ENCODE measurements at regions not wholly inside any gene's neighbourhood (a gene's known extent, or its start where the extent isn't known, plus 50 kb on each side); places are given as distances from the start of the nearest gene placed in this dataset.

GRCh38 chr11:97956904-97957303 lies 1063.8 kb upstream of the CNTN5 start:
- intact Hi-C loops (cut with micrococcal nuclease; ENCODE audit: unreplicated experiment): no loop called here
- CTCF ChIA-PET: no interaction called here
- no TSS peak for BruUV-seq (replicated peaks)

DNA sequence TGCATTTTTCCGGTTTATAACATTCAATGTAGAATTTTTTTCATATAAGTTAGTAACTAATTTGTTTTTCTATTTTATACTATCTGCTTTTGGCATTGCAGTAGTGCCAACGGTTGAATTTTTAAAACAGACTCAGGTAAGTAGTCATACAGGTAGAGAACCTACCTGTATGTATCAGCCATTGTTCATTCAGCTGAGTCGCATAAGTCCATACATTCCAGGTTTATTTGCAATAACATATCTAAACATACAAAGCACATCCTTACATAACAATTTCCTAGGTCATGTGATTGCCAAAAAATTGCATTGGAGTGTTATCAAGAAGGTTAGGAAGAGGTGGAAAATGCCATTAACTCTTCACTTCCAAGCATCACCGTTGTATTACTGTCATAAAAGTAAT lies 1059.3 kb upstream of the CNTN5 start:
- Histone ChIP-seq H3K4me3 (ENCODE audit: low read depth, low read length, poor library complexity, severe bottlenecking) (no peak overlapping the region), H3K27me3 (replicated peaks; ENCODE audit: insufficient read depth, low read depth, low read length, poor library complexity) (no peaks in the 10 kb centered on the region), H3K36me3 (ENCODE audit: insufficient read depth, low read length, poor library complexity, severe bottlenecking) (no peaks in the 10 kb centered on the region), H3K4me1 (ENCODE audit: insufficient read depth, low read length, poor library complexity, severe bottlenecking) (no peaks in the 10 kb centered on the region), H3K27ac (ENCODE audit: low read depth, low read length, poor library complexity, severe bottlenecking) (no peak overlapping the region), H3K9me3 (ENCODE audit: low read depth, low read length, poor library complexity, severe bottlenecking) (no peaks in the 10 kb centered on the region)
- ChIA-PET CTCF (no interaction called here), POLR2A (ENCODE audit: low non-redundant PET) (no interaction called here)
- no TSS peak for BruUV-seq (replicated peaks)
- intact Hi-C loops (cut with micrococcal nuclease; ENCODE audit: unreplicated experiment): no loop called here
- no peak for DNase-seq (ENCODE audit: low spot score)
- TF ChIP-seq, protein P1, sequence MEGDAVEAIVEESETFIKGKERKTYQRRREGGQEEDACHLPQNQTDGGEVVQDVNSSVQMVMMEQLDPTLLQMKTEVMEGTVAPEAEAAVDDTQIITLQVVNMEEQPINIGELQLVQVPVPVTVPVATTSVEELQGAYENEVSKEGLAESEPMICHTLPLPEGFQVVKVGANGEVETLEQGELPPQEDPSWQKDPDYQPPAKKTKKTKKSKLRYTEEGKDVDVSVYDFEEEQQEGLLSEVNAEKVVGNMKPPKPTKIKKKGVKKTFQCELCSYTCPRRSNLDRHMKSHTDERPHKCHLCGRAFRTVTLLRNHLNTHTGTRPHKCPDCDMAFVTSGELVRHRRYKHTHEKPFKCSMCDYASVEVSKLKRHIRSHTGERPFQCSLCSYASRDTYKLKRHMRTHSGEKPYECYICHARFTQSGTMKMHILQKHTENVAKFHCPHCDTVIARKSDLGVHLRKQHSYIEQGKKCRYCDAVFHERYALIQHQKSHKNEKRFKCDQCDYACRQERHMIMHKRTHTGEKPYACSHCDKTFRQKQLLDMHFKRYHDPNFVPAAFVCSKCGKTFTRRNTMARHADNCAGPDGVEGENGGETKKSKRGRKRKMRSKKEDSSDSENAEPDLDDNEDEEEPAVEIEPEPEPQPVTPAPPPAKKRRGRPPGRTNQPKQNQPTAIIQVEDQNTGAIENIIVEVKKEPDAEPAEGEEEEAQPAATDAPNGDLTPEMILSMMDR (conservative IDR thresholded peaks at IDR 0.05; ENCODE audit: low read depth, low read length): no peak

More at GRCh38 chr11:97956904-97957303, 1063.8 kb upstream of the CNTN5 start:
- TF ChIP-seq, protein P1 (conservative IDR thresholded peaks at IDR 0.05; ENCODE audit: low read depth, low read length): no peak
- TF ChIP-seq EZH2 (IDR thresholded peaks at IDR 0.05; ENCODE audit: borderline replicate concordance, low read depth, low read length, poor library complexity, severe bottlenecking): no peak
- Histone ChIP-seq H3K9me3 (ENCODE audit: low read depth, low read length, poor library complexity, severe bottlenecking) (peaks cover 3% of the 10 kb centered on the region), H3K4me3 (ENCODE audit: low read depth, low read length, poor library complexity, severe bottlenecking) (no peak overlapping the region), H3K4me1 (ENCODE audit: insufficient read depth, low read length, poor library complexity, severe bottlenecking) (no peaks in the 10 kb centered on the region), H3K27ac (ENCODE audit: low read depth, low read length, poor library complexity, severe bottlenecking) (no peak overlapping the region), H3K27me3 (replicated peaks; ENCODE audit: insufficient read depth, low read depth, low read length, poor library complexity) (no peaks in the 10 kb centered on the region), H3K36me3 (ENCODE audit: insufficient read depth, low read length, poor library complexity, severe bottlenecking) (no peaks in the 10 kb centered on the region)
- no peak for DNase-seq (ENCODE audit: low spot score)
- POLR2A ChIA-PET (ENCODE audit: low non-redundant PET): no interaction called here

GRCh38 chr11:97962758-97963157 lies 1058.0 kb upstream of the CNTN5 start:
- CTCF ChIA-PET: no interaction called here
- Histone ChIP-seq H3K4me3 (ENCODE audit: low read depth, low read length, poor library complexity, severe bottlenecking) (no peak overlapping the region), H3K36me3 (ENCODE audit: insufficient read depth, low read length, poor library complexity, severe bottlenecking) (no peaks in the 10 kb centered on the region), H3K27me3 (replicated peaks; ENCODE audit: insufficient read depth, low read depth, low read length, poor library complexity) (no peaks in the 10 kb centered on the region), H3K27ac (ENCODE audit: low read depth, low read length, poor library complexity, severe bottlenecking) (no peak overlapping the region), H3K9me3 (ENCODE audit: low read depth, low read length, poor library complexity, severe bottlenecking) (no peaks in the 10 kb centered on the region), H3K4me1 (ENCODE audit: insufficient read depth, low read length, poor library complexity, severe bottlenecking) (no peaks in the 10 kb centered on the region)
- no peak for DNase-seq (ENCODE audit: low spot score)
- intact Hi-C loops (cut with micrococcal nuclease; ENCODE audit: unreplicated experiment): no loop called here
- no peak for TF ChIP-seq EZH2 (IDR thresholded peaks at IDR 0.05; ENCODE audit: borderline replicate concordance, low read depth, low read length, poor library complexity, severe bottlenecking)
- TF ChIP-seq, protein P1 (conservative IDR thresholded peaks at IDR 0.05; ENCODE audit: low read depth, low read length): no peak
- BruUV-seq (replicated peaks): no TSS peak
- POLR2A ChIA-PET (ENCODE audit: low non-redundant PET): no interaction called here

Data from A673 (cell line).